SU-DHL-6 (cell line): ENCODE measurements at regions not wholly inside any gene's neighbourhood (a gene's known extent, or its start where the extent isn't known, plus 50 kb on each side); places are given as distances from the start of the nearest gene placed in this dataset.

Source experiments
- H2AFZ ChIP-seq: fragments of 200-600 bp; sonication (generic); 2 replicates; pipeline ENCODE4 v1.6.1; 2014; ENCODE audit warnings: low read depth, mild to moderate bottlenecking, moderate library complexity, mixed read lengths, antibody characterized with exemption, low read length; ENCODE audit not compliant: severe bottlenecking
- H3F3A ChIP-seq: fragments of 200-600 bp; shearing (Covaris generic); 2 replicates; pipeline ENCODE4 v1.6.0; 2016; ENCODE audit warnings: antibody characterized with exemption, mild to moderate bottlenecking; ENCODE audit not compliant: insufficient read depth
- H3K27ac ChIP-seq: fragments of 200-600 bp; sonication (generic); 2 replicates; pipeline ENCODE4 v1.5.1; 2016; ENCODE audit warnings: low read depth, mild to moderate bottlenecking, low read length, moderate library complexity, mixed read lengths
- H3K27me3 ChIP-seq: fragments of 200-600 bp; sonication (generic), shearing (Covaris generic); 2 replicates; pipeline ENCODE4 v1.6.0; 2014; ENCODE audit warnings: mild to moderate bottlenecking, low read length
- H3K36me3 ChIP-seq: fragments of 200-600 bp; sonication (generic); 2 replicates; pipeline ENCODE4 v1.6.1; 2014; ENCODE audit warnings: mild to moderate bottlenecking, low read length, mixed read lengths
- H3K4me2 ChIP-seq: fragments of 300-600, 200-600 bp; shearing (Covaris generic), sonication (generic); 2 replicates; pipeline ENCODE4 v1.6.0; 2014; ENCODE audit warnings: low read length, low read depth, mild to moderate bottlenecking; ENCODE audit not compliant: poor library complexity, severe bottlenecking
- H3K4me3 ChIP-seq: fragments of 200-600 bp; sonication (generic); 2 replicates; pipeline ENCODE4 v1.5.1; 2014; ENCODE audit warnings: antibody characterized with exemption, low read length, mild to moderate bottlenecking, mixed read lengths; ENCODE audit not compliant: insufficient read depth, poor library complexity, severe bottlenecking
- H3K79me2 ChIP-seq: fragments of 200-600 bp; sonication (generic); 2 replicates; pipeline ENCODE4 v1.6.1; 2014; ENCODE audit warnings: mild to moderate bottlenecking, low read length, moderate library complexity; ENCODE audit not compliant: insufficient read depth
- H3K9ac ChIP-seq: fragments of 200-600 bp; sonication (generic); 2 replicates; pipeline ENCODE4 v1.7.0; 2014; ENCODE audit warnings: mild to moderate bottlenecking, low read length
- H3K9me2 ChIP-seq: fragments of 200-600 bp; sonication (generic); replicated peaks from 2 replicates; pipeline ENCODE4 v1.6.1; 2014; ENCODE audit warnings: low read length; ENCODE audit not compliant: insufficient read depth
- H3K9me3 ChIP-seq: fragments of 200-600 bp; sonication (generic); 2 replicates; pipeline ENCODE4 v1.6.1; 2014; ENCODE audit warnings: low read length, mixed read lengths; ENCODE audit not compliant: insufficient read depth
- H4K20me1 ChIP-seq: fragments of 200-600 bp; sonication (generic); 2 replicates; pipeline ENCODE4 v1.6.1; 2014; ENCODE audit warnings: low read depth, mild to moderate bottlenecking, antibody characterized with exemption, low read length, moderate library complexity, mixed read lengths
- EZH2phosphoT487 ChIP-seq: fragments of 200-600 bp; sonication (generic), shearing (Covaris generic); conservative IDR thresholded peaks from 2 replicates; pipeline ENCODE4 v1.6.1; 2018; ENCODE audit warnings: mild to moderate bottlenecking, antibody characterized with exemption, low read length, moderate library complexity, mixed read lengths
- TF ChIP-seq, protein P1 (sequence below): fragments of 200-600 bp; sonication (generic); IDR thresholded peaks from one replicate; pipeline ENCODE4 v1.5.1; 2017; ENCODE audit warnings: antibody characterized with exemption, mild to moderate bottlenecking, low read length, moderate library complexity; ENCODE audit not compliant: insufficient read depth, poor library complexity, severe bottlenecking

DNA sequence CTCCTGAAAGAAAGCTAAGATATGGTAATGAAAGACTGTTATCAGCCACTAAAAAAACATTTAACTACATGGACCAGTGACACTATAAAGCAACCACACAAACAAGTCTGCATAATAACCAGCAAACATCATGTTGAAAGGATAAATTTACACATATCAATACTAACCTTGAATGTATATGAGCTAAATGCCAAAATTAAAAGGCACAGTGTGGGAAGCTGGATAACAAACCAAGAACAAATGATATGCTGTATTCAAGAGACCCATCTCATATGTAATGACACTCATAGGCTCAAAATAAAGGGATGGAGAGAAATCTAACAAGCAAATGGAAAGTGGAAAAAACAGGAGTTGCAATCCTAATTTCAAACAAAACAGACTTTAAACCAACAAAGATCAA is 213.1 kb upstream of the CDH2 start:
- no peaks in the 10 kb centered on the region for H3K79me2 ChIP-seq
- H3K36me3 ChIP-seq: no peaks in the 10 kb centered on the region
- no peaks in the 10 kb centered on the region for H3F3A ChIP-seq
- no peak overlapping the region for H3K4me2 ChIP-seq
- TF ChIP-seq EZH2phosphoT487: no peak
- TF ChIP-seq, protein P1, sequence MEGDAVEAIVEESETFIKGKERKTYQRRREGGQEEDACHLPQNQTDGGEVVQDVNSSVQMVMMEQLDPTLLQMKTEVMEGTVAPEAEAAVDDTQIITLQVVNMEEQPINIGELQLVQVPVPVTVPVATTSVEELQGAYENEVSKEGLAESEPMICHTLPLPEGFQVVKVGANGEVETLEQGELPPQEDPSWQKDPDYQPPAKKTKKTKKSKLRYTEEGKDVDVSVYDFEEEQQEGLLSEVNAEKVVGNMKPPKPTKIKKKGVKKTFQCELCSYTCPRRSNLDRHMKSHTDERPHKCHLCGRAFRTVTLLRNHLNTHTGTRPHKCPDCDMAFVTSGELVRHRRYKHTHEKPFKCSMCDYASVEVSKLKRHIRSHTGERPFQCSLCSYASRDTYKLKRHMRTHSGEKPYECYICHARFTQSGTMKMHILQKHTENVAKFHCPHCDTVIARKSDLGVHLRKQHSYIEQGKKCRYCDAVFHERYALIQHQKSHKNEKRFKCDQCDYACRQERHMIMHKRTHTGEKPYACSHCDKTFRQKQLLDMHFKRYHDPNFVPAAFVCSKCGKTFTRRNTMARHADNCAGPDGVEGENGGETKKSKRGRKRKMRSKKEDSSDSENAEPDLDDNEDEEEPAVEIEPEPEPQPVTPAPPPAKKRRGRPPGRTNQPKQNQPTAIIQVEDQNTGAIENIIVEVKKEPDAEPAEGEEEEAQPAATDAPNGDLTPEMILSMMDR: no peak
- no peaks in the 10 kb centered on the region for H3K9me2 ChIP-seq
- no peak overlapping the region for H3K4me3 ChIP-seq
- H3K27me3 ChIP-seq: no peaks in the 10 kb centered on the region
- H3K27ac ChIP-seq: no peak overlapping the region
- peaks cover 10% of the 10 kb centered on the region; the same call in 1 of the 2 replicates for H3K9me3 ChIP-seq
- H4K20me1 ChIP-seq: no peaks in the 10 kb centered on the region
- H2AFZ ChIP-seq: no peak overlapping the region
- no peak overlapping the region for H3K9ac ChIP-seq

DNA sequence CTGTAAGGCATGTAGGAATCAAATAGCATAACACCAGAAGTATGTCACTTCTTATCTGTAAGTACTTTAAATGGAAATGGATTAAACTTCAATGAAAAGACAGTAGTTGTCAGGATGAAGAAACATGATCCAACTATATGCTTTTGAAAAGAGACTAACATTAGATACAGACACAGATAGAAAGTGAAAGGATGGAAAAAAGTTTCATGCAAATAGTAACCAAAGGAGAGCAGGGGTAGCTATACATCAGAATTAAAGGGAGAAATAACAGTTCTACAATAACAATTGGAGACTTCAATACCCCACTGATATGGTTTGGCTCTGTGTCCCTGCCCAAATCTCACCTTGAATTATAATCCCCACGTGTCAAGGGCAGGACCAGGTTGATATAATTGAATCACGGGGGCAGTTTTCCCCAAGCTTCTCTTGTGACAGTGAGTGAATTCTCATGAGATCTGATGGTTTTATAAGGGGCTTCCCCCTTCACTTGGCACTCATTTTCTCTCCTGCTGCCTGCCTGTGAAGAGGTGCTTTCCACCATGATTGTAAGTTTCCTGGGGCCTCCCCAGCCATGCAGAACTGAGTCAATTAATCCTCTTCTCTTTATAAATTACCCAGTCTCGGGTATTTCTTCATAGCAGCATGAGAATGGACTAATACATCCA is 205.4 kb upstream of the CDH2 start:
- Histone ChIP-seq H3K4me3 (no peak overlapping the region), H3K27ac (no peak overlapping the region), H3K9ac (no peak overlapping the region), H2AFZ (no peak overlapping the region), H3F3A (no peaks in the 10 kb centered on the region), H4K20me1 (no peaks in the 10 kb centered on the region), H3K79me2 (no peaks in the 10 kb centered on the region), H3K9me3 (no peaks in the 10 kb centered on the region), H3K27me3 (no peaks in the 10 kb centered on the region), H3K4me2 (no peak overlapping the region), H3K36me3 (no peaks in the 10 kb centered on the region), H3K9me2 (no peaks in the 10 kb centered on the region)
- TF ChIP-seq, protein P1: no peak
- no peak for TF ChIP-seq EZH2phosphoT487

DNA sequence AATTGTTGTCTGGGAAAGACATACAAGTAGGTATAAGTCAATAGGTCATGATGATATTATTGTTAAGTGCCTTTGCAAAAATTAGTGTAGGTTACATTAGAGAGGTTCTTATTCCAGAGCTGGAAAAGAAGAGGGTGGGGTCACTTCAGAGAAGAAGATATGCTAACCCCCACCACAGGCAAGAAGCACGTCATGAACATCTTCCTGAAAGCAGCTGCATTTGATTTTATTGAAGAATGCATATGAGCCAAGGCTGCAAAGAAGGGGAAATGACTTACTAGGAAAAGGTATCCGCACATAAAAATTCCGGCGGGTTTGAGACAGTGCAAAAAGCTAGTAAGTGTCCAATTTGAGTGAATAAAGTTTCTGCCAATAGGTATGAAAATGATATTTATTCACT is 195.3 kb upstream of the CDH2 start:
- Histone ChIP-seq H3K27me3 (no peaks in the 10 kb centered on the region), H3K36me3 (no peaks in the 10 kb centered on the region), H4K20me1 (no peaks in the 10 kb centered on the region), H3K9me3 (no peaks in the 10 kb centered on the region), H3K9ac (no peak overlapping the region), H3F3A (no peaks in the 10 kb centered on the region), H3K27ac (no peak overlapping the region), H3K9me2 (no peaks in the 10 kb centered on the region), H3K4me3 (no peak overlapping the region), H3K79me2 (no peaks in the 10 kb centered on the region), H3K4me2 (no peak overlapping the region), H2AFZ (no peak overlapping the region)
- TF ChIP-seq, protein P1: no peak
- TF ChIP-seq EZH2phosphoT487: no peak
